ENCODE measurements at regions not wholly inside any gene's neighbourhood (a gene's known extent, or its start where the extent isn't known, plus 50 kb on each side); places are given as distances from the start of the nearest gene placed in this dataset.
A peak's percentile ranks its signal among the peaks of the same experiment; 100 is the strongest.

GRCh38 chr18:56270671-56271250 lies 367.6 kb downstream of the TXNL1 start:
- no peak for DNase-seq

DNA sequence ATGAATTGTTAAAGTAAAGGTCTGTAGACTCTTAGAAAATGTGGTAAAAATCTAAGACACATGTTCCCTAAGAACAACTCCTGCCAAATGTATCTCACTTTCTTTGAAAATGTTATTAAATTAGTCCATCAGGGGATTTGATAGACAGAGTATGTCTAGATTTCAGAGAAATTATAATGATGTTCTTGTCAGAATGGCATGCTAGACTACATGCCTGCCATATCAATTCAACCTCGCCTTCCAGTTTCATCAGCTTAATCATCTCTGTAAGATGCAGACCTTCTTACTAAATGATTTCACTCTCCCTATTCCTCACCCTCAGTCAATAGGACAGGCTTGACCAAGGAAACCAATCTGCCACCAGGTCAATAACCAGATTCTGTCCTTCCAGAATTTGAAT lies 368.4 kb downstream of the TXNL1 start:
- DNase-seq: no peak

DNA sequence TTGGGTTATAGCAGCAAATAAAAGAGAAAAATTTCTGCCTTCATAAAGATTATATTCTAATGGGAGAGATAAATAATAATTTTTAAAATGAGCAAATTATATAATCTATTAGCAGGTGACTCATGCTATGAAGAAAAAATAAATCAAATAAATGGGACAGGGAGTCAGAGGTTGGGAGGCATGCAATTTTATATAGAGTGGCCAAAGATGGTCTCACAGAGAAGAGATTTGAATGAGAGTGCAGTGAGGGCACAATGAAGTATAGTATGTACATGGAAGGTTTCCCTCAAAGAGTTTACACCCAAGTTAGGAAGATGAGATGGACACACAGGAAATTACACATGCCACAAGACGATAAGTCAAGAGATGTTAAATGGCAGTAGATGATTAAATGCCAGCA lies 369.4 kb downstream of the TXNL1 start:
- DNase-seq: no peak

DNA sequence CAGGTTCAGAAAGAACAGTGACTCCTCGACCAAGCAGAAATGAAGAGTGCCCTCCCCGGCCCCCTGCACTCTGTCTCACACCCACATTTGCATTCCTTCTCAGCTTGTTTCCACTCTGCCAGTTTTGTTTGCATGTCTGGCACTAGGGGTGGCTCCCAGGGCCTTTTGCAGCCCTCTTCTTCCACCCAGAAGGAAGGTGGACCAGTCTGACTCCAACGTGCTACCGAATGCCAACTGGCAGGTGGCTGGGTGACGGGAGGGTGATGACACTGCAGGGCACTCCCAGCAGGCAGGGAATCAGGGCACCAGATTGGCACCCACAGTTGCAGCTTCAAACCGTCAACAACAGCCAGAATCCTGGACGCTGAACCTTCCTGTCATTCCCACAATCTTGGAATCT lies 371.1 kb downstream of the TXNL1 start:
- no peak for DNase-seq

DNA sequence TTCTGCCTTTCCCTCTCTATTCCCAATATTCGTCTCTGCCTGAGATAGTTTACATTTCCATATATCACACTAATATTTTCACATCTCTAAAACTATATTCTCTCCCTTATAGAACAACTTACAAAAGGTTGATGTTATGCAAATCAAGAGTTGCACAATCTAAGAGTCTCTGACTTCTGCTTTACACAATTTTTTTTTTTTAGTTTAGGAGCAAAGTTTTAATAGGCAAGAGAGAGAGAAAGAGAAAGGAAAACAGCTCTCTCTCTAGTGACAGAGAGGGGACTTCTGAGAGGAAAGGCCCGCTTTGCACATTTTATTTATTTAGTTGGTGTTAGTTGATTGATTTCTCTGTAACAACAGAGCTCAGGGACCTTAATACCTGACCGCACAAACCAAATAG lies 380.2 kb downstream of the TXNL1 start:
- peak; percentile 78 to 98 (median 95) for DNase-seq

DNA sequence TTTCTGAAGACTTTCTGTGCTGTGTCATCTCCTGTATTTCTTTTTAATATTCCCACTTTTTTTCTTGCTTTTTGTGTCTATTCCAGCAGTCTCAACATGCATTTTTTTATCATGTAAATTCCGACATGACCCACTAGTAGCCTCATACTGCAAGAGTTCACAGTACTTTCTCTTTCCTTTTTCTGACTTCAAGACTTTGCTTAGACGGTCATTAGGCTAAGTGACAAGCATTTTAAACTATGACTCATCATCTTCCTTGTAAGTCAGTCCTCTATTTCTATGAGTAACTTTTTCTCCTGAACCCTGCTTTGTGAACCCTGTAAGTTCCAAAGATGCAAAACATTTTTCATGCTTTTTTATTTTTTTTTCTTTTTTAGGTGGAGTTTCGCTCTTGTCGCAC lies 381.2 kb downstream of the TXNL1 start:
- peak; percentile 83 to 100 (median 97) for DNase-seq

GRCh38 chr18:56256659-56257058 lies 381.7 kb downstream of the TXNL1 start:
- DNase-seq: peak in 1 of 3 donors; percentile 31

DNA sequence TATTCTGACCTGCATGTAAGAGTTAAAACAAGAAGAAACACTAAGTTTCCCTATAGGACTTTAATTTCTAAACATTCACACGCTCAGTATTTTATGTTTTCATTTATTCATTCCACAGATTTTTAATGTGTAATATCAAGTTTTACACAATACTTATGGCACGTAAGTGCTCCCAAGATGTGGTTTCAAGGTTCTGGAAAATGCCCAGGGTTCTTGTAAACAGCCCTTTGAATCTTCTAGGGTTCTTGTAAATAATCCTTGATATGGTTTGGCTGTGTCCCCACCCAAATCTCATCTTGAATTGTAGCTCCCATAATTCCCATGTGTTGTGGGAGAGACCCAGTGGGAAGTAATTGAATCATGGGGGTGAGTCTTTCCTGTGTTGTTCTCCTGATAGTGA lies 383.0 kb downstream of the TXNL1 start:
- DNase-seq: no peak

DNA sequence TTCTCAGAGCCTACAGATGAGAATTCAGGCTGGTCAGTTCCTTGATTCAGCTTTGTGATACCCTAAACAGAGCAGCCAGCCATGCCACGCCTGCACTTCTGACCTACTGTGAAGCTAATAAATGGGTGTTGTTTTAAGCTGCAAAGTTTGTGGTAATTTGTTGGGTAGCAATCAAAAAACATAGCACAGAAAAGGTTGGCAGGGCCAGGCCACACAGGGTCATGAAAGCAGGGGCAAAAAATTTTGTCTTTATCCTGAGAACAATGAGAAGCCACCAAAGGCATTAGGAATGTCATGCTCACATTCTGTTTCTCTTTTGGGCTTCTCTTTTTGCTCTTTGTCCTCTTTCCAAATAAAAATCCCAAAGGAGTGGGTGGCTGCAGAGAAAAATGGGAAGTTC lies 385.9 kb downstream of the TXNL1 start:
- DNase-seq: no peak

- DNase-seq: no peak
These were observed 389.7 kb downstream of the TXNL1 start for GRCh38 chr18:56248610-56249235.

GRCh38 chr18:56246916-56247315 lies 391.5 kb downstream of the TXNL1 start:
- DNase-seq: no peak

GRCh38 chr18:56245866-56246580 lies 392.4 kb downstream of the TXNL1 start:
- no peak for DNase-seq

DNA sequence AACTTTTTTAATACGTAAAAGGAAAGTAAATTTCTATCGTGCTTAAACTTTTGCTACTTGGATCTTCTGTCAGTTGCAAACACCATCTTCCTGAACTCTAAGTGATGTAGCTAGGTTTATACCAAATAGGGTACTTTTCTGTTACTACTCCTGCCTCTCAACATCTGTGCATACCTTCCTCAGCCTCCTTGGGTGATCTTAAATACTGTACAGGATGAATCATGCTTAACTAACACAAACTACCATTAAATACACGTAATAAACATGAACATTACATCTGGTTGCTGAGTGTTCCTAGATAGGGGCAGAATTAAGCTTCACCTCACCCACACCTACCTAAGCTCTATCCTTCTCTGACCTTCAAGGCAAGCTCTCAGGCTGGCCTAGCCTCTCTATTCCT lies 398.0 kb downstream of the TXNL1 start:
- DNase-seq: no peak

DNA sequence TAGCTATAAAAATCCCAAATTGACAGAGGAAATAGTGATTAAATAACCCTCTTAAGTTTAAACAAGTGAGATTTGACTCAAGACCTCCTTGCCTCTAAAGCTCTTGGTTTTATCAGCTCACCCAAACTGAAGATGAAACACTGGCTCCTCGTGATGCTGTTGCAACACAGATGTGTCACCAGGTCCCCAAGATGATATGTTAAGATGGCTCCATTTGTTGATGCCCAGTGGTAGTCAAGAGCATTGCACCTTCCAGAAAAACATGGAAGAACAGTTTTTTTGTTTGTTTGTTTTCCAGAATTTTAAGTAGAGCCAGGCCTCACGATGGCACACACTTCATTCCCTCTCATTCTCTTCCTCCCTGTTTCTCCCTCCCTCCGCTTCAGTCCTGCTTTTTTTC lies 399.8 kb downstream of the TXNL1 start:
- DNase-seq: peak; percentile 56 to 70 (median 68)

DNA sequence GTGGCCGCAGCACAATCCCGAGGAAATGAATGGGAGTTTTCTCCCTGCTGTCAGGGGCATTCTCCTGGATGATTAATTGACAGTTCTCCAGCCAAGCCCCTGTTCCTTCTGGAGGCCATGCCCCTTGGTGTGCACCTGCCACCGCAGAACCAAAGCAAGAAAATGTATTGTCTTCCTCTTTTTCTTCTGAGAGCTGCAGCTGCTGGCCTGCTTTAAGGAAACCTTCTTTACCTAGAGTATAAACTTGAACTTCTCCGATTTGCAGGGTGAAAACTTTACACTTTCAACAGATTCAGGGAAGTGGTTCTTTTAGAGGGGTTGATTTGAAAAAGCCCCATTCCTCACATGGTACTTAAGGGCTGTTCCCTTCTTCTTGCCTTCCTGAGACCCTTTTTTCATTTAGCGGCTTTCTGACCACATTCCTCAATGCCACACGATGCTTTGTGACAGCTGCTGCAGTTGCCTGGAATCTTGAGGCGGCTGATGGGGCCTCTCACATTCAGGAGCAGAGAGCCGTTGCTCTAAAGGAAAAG lies 402.8 kb downstream of the TXNL1 start:
- DNase-seq: peak; percentile 3 to 28 (median 26)

DNA sequence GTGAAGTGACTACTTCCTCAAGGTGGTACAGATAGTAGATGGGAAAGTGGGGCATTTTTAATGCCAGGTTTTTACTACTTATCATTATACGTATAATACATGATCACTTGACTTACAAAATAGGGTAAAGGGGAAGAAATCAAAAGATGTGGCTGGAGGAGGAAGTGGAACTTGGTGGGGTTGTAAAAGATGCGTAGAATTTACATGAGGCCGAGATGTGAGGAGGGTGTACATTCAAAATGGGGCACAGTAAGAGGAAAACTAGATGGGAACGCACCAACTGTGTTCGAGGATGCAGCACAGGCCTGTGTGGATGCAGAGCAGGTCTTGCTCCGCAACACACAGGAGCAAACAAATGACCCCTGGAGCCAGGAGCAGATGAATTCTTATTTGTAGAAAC lies 403.3 kb downstream of the TXNL1 start:
- DNase-seq: peak in 1 of 3 donors; percentile 25

DNA sequence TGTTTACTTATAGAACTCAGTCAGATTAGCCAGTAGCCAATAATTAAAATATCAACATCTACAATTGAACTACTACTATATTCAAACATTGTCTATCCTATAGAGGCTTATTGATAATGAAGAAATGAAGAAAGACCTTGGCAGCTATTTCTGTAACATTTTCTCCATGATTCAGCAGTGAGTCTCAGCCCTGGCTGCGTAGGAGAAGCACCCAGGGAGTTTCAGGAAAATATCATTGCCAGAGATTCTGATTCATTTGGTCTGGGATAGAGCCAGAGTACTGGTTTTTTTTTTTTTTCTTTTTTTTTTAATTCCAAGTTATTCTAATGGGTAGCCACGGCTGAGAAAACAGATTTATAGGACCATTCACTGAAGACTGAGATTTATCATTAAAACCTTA lies 404.8 kb downstream of the TXNL1 start:
- DNase-seq: peak in 1 of 3 donors; percentile 10

DNA sequence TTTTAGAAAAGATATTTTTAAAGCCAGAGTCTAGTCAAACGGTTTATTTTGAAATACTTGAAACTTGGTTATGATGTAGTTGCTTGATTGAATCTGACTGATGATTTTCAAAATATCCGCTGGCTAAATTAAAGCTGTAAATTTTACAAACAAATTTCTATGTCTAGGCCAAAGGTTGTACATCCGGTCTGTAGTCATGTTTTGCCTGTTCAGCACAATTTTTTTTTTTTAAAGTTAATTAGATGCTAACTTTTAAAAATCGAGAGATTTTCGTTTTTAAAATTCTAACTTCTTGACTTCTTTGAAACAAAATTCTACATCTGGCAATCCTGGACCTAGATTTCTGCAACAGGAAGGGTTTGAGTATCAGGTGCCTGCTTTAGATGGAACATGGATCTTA lies 412.4 kb downstream of the TXNL1 start:
- DNase-seq: no peak

DNA sequence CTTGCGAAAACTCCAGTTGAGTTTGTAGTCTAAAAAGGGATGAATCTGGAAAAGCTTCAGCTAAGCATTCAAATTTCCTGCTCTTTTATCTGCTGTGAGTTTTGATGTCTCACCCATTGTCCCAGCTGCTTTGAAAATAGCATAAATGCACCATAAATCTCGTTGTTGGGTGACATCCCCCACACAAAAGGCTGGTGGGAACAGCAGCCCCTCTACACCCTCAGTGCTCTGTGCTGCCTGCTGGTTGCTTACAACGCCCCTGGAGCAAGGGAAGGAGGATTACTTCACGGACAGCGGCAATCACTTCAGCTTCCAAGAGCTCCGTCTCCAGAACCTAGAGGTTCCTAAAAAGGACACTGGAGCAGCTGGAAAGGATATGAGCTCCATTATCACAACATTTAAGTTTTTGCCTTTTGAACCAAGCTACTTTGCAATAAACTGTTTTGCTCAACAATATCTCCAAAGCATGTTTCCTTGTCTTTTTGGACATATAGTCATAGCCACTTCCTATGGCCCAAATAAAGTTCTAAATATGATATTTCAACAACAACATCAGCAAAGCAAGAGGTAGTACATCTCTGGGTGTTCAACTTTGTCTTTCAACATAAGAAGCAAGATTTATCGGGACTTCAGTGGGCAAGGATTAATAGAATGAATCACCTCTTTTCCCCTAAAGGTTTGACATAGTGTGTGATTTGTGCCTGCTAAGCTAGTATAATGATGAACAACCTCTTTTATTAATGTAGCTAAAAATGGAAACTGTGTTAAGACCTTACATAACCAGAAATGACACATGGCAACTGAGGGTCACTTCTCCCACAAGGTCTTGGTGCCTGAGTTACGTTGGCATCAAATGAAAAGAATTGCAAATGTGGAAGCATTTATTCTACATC lies 413.5 kb downstream of the TXNL1 start:
- no peak for DNase-seq

GRCh38 chr18:56221195-56222065 lies 417.0 kb downstream of the TXNL1 start:
- no peak for DNase-seq

DNA sequence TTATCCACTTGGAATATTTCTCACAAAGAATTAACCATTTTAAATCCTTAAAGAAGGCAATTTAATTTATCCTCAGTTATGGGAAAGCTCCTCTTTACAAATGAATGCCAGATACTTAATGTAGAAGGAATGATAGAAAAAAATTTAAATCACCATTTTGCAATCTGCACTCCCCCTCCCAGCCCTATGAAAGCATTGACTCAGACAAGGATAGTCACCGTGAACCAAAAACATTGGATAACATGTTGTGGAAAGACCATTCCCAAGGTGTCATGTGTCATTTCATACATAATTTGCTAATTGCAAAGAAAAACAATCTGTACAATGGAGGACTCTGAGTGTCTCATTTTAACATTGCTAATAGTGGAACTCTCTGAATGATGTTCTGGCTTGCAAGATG lies 421.0 kb downstream of the TXNL1 start:
- no peak for DNase-seq

- DNase-seq: no peak
These were observed 423.7 kb downstream of the TXNL1 start for GRCh38 chr18:56214706-56215105.

Measured in suppressor macrophage treated with lipopolysaccharide for 1 hour (primary cell).